ENCODE measurements at regions not wholly inside any gene's neighbourhood (a gene's known extent, or its start where the extent isn't known, plus 50 kb on each side); places are given as distances from the start of the nearest gene placed in this dataset.
"Not testable (repeated sequence)": the region's sequence is repeated elsewhere in the genome, so short reads cannot be mapped to it uniquely, and the experiment has no call there.

DNA sequence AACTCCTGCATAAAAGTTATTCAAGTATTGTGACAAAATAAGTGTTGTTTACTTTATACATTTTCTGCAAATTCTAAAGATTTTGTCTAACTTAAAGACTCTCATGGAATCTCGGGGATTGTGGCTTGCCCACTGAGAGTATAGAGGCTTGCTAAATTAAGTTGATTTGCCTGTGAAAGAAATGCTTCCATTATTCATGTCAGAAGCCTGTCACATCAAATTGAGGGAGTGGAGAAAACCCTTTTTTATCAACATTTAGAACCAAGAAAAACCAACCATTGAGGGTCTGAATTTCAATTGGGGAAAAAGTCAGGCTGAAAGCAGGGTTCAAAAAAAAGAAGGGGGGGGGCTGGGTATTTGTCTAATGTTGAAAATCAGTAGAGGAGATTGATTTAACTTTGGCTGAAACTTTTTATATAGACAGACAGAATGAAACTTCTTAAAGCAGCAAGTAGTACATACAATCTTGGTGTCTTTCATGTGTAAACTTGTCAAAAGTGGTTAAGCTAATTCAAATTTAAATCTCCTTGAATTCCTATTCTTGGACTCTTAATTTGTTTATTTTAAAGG is 144.8 kb upstream of the CXorf66 start:
- DNase-seq (ENCODE audit: low read depth in 1 of 2, low spot score in 2 of 2): no peak
- no peak overlapping the region for H3K4me3 ChIP-seq
- H3K4me1 ChIP-seq (replicated peaks): no peaks in the 10 kb centered on the region
- no peaks in the 10 kb centered on the region for H3K36me3 ChIP-seq
- H3K27ac ChIP-seq: no peak overlapping the region
- no peaks in the 10 kb centered on the region for H3K9me3 ChIP-seq (replicated peaks)
- no peaks in the 10 kb centered on the region for H3K27me3 ChIP-seq (replicated peaks)

GRCh38 chrX:140104760-140105159 is 139.4 kb upstream of the CXorf66 start:
- H3K27ac ChIP-seq: no peak overlapping the region
- no peaks in the 10 kb centered on the region for H3K36me3 ChIP-seq
- no peak overlapping the region for H3K4me3 ChIP-seq
- DNase-seq (ENCODE audit: low read depth in 1 of 2, low spot score in 2 of 2): no peak
- no peaks in the 10 kb centered on the region for H3K27me3 ChIP-seq (replicated peaks)
- no peaks in the 10 kb centered on the region for H3K9me3 ChIP-seq (replicated peaks)
- no peaks in the 10 kb centered on the region for H3K4me1 ChIP-seq (replicated peaks)

DNA sequence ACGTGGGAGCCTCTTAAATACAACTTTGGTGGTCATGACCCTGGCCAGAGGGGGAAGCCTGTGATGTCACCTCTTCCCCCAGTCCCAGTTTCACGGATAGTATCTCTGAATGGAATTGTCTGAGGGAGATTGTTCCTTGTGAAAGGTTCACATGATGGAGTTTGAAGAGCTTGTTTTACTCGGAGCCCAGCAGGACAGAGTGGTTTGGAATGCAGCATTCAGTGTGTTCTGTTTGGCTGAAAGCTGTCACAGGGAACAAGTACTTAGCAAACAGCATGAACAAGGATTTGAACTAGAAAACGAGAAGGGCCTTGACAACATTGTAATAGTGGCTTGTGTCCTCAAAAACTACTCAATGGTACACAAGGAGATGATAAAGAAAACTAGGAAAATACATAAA is 133.9 kb upstream of the CXorf66 start:
- Histone ChIP-seq H3K4me3 (no peak overlapping the region), H3K4me1 (replicated peaks) (no peaks in the 10 kb centered on the region), H3K9me3 (replicated peaks) (no peaks in the 10 kb centered on the region), H3K36me3 (no peaks in the 10 kb centered on the region), H3K27ac (no peak overlapping the region), H3K27me3 (replicated peaks) (no peaks in the 10 kb centered on the region)
- no peak for DNase-seq (ENCODE audit: low read depth in 1 of 2, low spot score in 2 of 2)

GRCh38 chrX:140092121-140092520 is 126.8 kb upstream of the CXorf66 start:
- DNase-seq (ENCODE audit: low read depth in 1 of 2, low spot score in 2 of 2): no peak
- Histone ChIP-seq H3K9me3 (replicated peaks) (no peaks in the 10 kb centered on the region), H3K4me1 (replicated peaks) (no peaks in the 10 kb centered on the region), H3K36me3 (no peaks in the 10 kb centered on the region), H3K27me3 (replicated peaks) (0 out of 2 replicates have a peak, but pooled peaks cover 3% of the 10 kb centered on the region), H3K4me3 (no peak overlapping the region), H3K27ac (no peak overlapping the region)

GRCh38 chrX:140091125-140091886 is 126.0 kb upstream of the CXorf66 start:
- Histone ChIP-seq H3K4me1 (replicated peaks) (no peaks in the 10 kb centered on the region), H3K36me3 (no peaks in the 10 kb centered on the region), H3K27ac (no peak overlapping the region), H3K4me3 (peak overlapping the region; percentile 29), H3K27me3 (replicated peaks) (0 out of 2 replicates have a peak, but pooled peaks cover 3% of the 10 kb centered on the region), H3K9me3 (replicated peaks) (no peaks in the 10 kb centered on the region)
- peak; percentile 2 to 27 for DNase-seq (ENCODE audit: low read depth in 1 of 2, low spot score in 2 of 2)

DNA sequence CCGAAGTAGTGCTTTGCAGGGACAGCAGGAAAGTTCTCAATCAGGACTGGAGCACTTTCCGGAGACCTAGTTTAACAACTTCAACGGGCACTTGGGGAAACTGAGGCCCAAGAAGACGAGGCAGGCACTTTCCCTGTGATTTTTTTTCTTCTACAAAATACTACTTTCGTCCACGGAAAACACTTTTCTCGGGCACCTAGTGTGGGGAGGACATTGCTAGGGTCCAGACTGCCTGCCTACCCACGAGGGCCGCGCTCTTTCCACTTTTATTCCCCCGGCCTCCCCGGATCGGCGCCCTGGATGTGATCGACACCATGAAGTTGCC is 125.4 kb upstream of the CXorf66 start:
- Histone ChIP-seq H3K4me1 (replicated peaks) (no peaks in the 10 kb centered on the region), H3K27me3 (replicated peaks) (0 out of 2 replicates have a peak, but pooled peaks cover 3% of the 10 kb centered on the region), H3K4me3 (peak overlapping the region; percentile 29), H3K36me3 (no peaks in the 10 kb centered on the region), H3K9me3 (replicated peaks) (no peaks in the 10 kb centered on the region), H3K27ac (no peak overlapping the region)
- no peak for DNase-seq (ENCODE audit: low read depth in 1 of 2, low spot score in 2 of 2)

GRCh38 chrX:140088438-140088837 is 123.1 kb upstream of the CXorf66 start:
- no peaks in the 10 kb centered on the region for H3K4me1 ChIP-seq (replicated peaks)
- H3K9me3 ChIP-seq (replicated peaks): no peaks in the 10 kb centered on the region
- no peak for DNase-seq (ENCODE audit: low read depth in 1 of 2, low spot score in 2 of 2)
- no peaks in the 10 kb centered on the region for H3K36me3 ChIP-seq
- H3K27ac ChIP-seq: no peak overlapping the region
- no peak overlapping the region for H3K4me3 ChIP-seq
- H3K27me3 ChIP-seq (replicated peaks): 0 out of 2 replicates have a peak, but pooled peaks cover 3% of the 10 kb centered on the region

DNA sequence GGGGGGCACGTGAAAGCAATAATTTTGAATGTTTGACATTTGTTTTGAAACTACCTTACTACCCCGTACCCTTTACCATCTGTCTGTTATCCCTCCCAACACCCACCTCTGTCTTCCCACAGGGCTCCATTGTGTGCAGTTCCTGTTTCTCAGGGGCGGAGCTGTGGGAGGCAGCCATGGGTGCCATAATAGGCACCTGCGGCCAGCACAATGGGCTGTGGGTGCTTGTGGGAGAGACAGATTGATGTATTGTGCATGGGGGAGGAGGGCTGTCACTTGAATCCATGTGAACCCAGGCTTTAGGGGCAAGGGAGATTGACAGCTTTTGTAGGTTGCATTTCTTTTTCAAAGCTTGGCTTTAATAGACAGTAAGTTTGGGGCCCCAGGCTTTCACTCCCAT is 122.6 kb upstream of the CXorf66 start:
- Histone ChIP-seq H3K4me1 (replicated peaks) (no peaks in the 10 kb centered on the region), H3K27ac (no peak overlapping the region), H3K4me3 (no peak overlapping the region), H3K36me3 (no peaks in the 10 kb centered on the region), H3K27me3 (replicated peaks) (0 out of 2 replicates have a peak, but pooled peaks cover 3% of the 10 kb centered on the region), H3K9me3 (replicated peaks) (no peaks in the 10 kb centered on the region)
- DNase-seq (ENCODE audit: low read depth in 1 of 2, low spot score in 2 of 2): no peak

GRCh38 chrX:140086691-140087090 is 121.4 kb upstream of the CXorf66 start:
- Histone ChIP-seq H3K36me3 (no peaks in the 10 kb centered on the region), H3K4me3 (no peak overlapping the region), H3K9me3 (replicated peaks) (no peaks in the 10 kb centered on the region), H3K27me3 (replicated peaks) (0 out of 2 replicates have a peak, but pooled peaks cover 3% of the 10 kb centered on the region), H3K27ac (no peak overlapping the region), H3K4me1 (replicated peaks) (no peaks in the 10 kb centered on the region)
- DNase-seq (ENCODE audit: low read depth in 1 of 2, low spot score in 2 of 2): no peak

DNA sequence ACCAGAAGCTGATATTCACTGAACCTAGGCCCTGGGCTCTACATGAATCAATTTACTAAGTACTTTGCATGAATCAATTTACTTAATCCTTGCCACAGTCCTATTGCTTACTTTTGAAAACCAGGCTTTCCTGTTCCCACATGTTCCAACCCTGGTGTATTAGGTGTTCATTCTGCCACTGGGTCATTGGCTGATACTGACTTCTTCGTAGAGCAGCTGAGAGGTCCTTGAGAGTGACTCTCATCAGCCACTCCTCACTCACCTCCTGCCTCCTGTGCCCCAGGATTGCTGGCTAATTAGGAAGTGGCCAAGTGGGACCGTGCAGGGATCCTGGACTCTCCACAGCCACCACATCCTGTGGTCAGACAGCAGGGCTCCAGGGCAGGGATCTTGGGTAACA is 109.5 kb upstream of the CXorf66 start:
- H3K27ac ChIP-seq; H3K36me3 ChIP-seq; H3K4me3 ChIP-seq; H3K27me3 ChIP-seq (replicated peaks); H3K9me3 ChIP-seq (replicated peaks); DNase-seq (ENCODE audit: low read depth in 1 of 2, low spot score in 2 of 2); H3K4me1 ChIP-seq (replicated peaks): not testable (repeated sequence)

GRCh38 chrX:140071037-140071436 is 105.7 kb upstream of the CXorf66 start:
- Histone ChIP-seq H3K9me3 (replicated peaks) (no peaks in the 10 kb centered on the region), H3K4me3 (no peak overlapping the region), H3K36me3 (no peaks in the 10 kb centered on the region), H3K27ac (no peak overlapping the region), H3K4me1 (replicated peaks) (no peaks in the 10 kb centered on the region), H3K27me3 (replicated peaks) (no peaks in the 10 kb centered on the region)
- no peak for DNase-seq (ENCODE audit: low read depth in 1 of 2, low spot score in 2 of 2)

- H3K4me1 ChIP-seq (replicated peaks): no peaks in the 10 kb centered on the region
These were observed 100.8 kb upstream of the CXorf66 start for GRCh38 chrX:140065961-140066662.

DNA sequence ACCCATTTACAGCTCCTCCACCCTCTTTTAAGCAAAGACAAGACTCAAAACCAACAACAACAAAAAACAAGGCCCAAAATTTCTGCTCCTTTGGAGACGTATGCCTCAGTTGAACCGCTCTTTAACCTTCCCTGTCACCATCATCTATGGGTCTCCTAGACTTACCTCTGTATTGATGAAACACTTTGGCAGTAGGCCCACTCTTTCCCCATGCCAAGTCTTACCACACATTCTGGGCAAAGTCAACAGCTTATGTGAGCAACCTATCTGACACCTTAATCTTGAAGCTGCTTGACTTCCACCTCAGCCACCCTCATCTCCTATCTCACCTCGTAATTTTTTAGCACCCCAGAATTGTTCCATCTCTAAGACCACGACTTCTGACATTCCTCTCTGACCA is 99.7 kb upstream of the CXorf66 start:
- no peak overlapping the region for H3K27ac ChIP-seq
- no peaks in the 10 kb centered on the region for H3K9me3 ChIP-seq (replicated peaks)
- H3K27me3 ChIP-seq (replicated peaks): no peaks in the 10 kb centered on the region
- DNase-seq (ENCODE audit: low read depth in 1 of 2, low spot score in 2 of 2): no peak
- H3K4me3 ChIP-seq: no peak overlapping the region
- no peaks in the 10 kb centered on the region for H3K36me3 ChIP-seq
- H3K4me1 ChIP-seq (replicated peaks): no peaks in the 10 kb centered on the region

More at GRCh38 chrX:140065961-140066662, 100.8 kb upstream of the CXorf66 start:
- Histone ChIP-seq H3K9me3 (replicated peaks) (no peaks in the 10 kb centered on the region), H3K27ac (no peak overlapping the region), H3K36me3 (no peaks in the 10 kb centered on the region), H3K4me3 (no peak overlapping the region), H3K27me3 (replicated peaks) (no peaks in the 10 kb centered on the region)
- DNase-seq (ENCODE audit: low read depth in 1 of 2, low spot score in 2 of 2): no peak

DNA sequence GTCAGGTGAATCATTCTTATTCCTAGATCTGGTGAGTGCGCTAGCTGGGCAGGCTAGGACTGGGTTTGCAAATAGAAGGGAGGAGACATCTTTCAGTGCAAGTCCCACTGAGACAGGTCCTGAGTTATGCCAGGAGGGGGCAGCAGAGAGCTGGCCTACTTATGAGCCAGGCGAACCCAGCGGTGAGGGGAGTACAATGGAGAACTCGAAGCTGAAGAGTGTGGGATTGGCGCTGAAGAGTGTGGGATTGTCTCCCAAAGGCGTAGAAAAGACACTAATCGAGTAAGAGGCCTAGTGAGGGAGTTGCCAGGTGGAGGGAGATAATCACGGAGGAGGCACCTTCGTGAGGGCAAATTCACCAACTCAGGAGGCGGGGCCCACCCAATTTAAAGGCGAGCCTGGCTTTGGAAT is 91.7 kb upstream of the CXorf66 start:
- peak; percentile 22 to 58 for DNase-seq (ENCODE audit: low read depth in 1 of 2, low spot score in 2 of 2)
- H3K4me3 ChIP-seq: no peak overlapping the region
- H3K27ac ChIP-seq: no peak overlapping the region
- no peaks in the 10 kb centered on the region for H3K36me3 ChIP-seq
- H3K4me1 ChIP-seq (replicated peaks): no peaks in the 10 kb centered on the region
- no peaks in the 10 kb centered on the region for H3K9me3 ChIP-seq (replicated peaks)
- no peaks in the 10 kb centered on the region for H3K27me3 ChIP-seq (replicated peaks)
